ENCODE measurements at regions not wholly inside any gene's neighbourhood (a gene's known extent, or its start where the extent isn't known, plus 50 kb on each side); places are given as distances from the start of the nearest gene placed in this dataset.

DNA sequence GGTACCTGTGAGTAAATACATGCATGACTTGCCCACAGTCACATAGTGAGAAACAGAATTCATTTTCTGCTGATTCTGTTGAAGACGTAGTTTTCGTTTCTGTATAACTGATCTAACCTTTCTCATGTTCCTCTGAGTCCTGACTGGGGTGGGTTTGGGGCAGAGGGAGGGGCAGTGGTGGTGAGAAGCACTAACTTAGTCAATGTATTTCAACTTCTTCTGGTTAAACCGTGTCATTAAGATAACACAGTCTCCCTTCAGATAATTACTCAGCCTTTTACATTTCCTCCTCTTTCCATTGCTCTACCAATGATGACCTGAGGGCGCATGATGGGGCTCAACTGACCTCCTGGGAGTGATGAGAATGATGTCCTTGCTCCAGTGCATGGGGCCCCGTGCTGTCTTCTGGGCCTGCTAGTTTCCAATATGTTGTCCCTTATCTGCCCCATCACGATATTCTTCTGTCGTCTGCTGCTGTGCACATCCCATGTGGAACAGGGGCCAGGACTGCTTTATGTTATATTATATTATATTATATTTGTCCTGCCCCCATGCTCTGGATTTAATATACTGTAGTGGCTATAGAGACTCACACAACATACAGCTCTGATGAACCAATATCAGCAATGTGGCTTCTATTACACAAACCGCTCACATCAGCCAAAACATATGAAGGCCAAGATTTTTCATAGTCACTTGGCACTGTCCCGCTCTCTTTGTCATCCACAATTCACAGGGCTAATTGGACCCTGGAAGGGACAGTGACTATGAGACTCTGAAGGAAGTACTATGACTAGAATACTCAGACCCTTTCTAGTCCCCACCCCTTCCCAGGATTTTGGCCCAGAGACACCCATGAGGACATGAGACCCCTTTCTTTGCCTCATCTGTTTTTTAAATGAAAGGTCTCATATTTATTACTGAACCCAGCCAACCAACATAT is 407.1 kb upstream of the MCTP2 start:
- no peaks in the 10 kb centered on the region for H3K9me3 Mint-ChIP-seq
- DNase-seq, result no peak
- H3K4me3 Mint-ChIP-seq, result no peak overlapping the region
- no peak overlapping the region for H3K27ac Mint-ChIP-seq
- H3K4me1 Mint-ChIP-seq, result peaks cover 2% of the 10 kb centered on the region
- H3K27me3 Mint-ChIP-seq (ENCODE audit: low read depth, poor library complexity), result no peaks in the 10 kb centered on the region
- TF ChIP-seq, protein P1, sequence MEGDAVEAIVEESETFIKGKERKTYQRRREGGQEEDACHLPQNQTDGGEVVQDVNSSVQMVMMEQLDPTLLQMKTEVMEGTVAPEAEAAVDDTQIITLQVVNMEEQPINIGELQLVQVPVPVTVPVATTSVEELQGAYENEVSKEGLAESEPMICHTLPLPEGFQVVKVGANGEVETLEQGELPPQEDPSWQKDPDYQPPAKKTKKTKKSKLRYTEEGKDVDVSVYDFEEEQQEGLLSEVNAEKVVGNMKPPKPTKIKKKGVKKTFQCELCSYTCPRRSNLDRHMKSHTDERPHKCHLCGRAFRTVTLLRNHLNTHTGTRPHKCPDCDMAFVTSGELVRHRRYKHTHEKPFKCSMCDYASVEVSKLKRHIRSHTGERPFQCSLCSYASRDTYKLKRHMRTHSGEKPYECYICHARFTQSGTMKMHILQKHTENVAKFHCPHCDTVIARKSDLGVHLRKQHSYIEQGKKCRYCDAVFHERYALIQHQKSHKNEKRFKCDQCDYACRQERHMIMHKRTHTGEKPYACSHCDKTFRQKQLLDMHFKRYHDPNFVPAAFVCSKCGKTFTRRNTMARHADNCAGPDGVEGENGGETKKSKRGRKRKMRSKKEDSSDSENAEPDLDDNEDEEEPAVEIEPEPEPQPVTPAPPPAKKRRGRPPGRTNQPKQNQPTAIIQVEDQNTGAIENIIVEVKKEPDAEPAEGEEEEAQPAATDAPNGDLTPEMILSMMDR (IDR thresholded peaks at IDR 0.05), result no peak
- no peaks in the 10 kb centered on the region for H3K36me3 Mint-ChIP-seq (ENCODE audit: low read depth)

DNA sequence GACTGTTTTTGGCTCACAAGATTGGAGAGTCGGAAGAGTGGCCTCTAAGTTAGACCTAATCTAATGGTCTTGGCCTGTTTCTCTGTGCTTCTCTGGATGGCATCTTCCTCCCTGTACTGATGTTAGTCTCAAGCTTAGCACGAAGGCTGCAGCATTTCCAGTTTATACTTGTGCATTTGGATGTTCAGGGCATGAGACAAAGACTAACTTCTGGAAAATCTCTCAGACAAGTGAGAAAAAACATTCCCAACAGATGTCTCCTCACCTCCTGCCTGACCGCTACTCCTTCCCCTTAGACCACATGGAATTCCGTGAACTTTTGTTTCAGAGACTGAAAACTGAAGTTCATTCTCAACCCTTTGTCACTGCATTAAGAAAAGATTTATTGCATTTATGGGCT is 410.8 kb upstream of the MCTP2 start:
- H3K9me3 Mint-ChIP-seq, result peaks cover 19% of the 10 kb centered on the region
- no peaks in the 10 kb centered on the region for H3K4me1 Mint-ChIP-seq
- no peak overlapping the region for H3K4me3 Mint-ChIP-seq
- TF ChIP-seq, protein P1 (IDR thresholded peaks at IDR 0.05), result no peak
- no peaks in the 10 kb centered on the region for H3K36me3 Mint-ChIP-seq (ENCODE audit: low read depth)
- no peak for DNase-seq
- H3K27ac Mint-ChIP-seq, result no peak overlapping the region
- H3K27me3 Mint-ChIP-seq (ENCODE audit: low read depth, poor library complexity), result peaks cover 3% of the 10 kb centered on the region

DNA sequence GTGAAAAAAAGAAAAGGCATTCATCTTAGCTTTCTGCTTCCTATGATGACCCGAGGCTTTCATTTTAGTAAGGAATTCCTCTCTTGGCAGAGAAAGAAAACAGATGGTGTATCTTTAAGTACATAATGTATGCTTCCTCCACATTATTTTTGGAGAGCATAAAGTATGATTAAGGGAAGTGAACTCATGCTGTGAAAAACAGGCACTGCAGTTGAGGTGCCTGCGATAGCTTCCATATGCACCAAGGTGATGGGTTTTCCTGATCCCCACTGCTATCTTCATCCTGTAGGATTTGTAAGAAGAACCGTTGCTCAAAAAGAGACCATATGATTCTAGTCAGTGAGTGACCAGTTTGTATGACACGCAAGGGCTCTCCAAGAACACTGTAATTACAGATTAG is 411.5 kb upstream of the MCTP2 start:
- TF ChIP-seq, protein P1 (IDR thresholded peaks at IDR 0.05), result no peak
- H3K4me1 Mint-ChIP-seq, result no peaks in the 10 kb centered on the region
- no peak overlapping the region for H3K4me3 Mint-ChIP-seq
- no peak for DNase-seq
- no peaks in the 10 kb centered on the region for H3K36me3 Mint-ChIP-seq (ENCODE audit: low read depth)
- H3K9me3 Mint-ChIP-seq, result peaks cover 19% of the 10 kb centered on the region
- H3K27me3 Mint-ChIP-seq (ENCODE audit: low read depth, poor library complexity), result peaks cover 6% of the 10 kb centered on the region
- H3K27ac Mint-ChIP-seq, result no peak overlapping the region

DNA sequence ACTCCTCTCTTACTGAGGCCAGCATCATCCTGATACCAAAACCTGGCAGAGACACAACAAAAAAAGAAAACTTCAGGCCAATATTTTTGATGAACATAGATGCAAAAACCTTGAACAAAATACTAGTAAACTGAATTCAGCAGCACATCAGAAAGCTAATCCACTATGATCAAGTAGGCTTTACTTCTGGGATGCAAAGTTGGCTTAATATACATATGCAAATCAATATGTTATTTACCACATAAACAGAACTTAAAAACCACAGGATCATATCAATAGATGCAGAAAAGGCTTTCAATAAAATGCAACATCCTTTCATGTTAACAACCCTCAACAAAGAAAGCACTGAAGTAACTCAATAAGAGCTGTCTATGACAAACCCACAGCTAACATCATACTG is 414.5 kb upstream of the MCTP2 start:
- Mint-ChIP-seq H3K4me3 (no peak overlapping the region), H3K4me1 (no peaks in the 10 kb centered on the region), H3K27me3 (ENCODE audit: low read depth, poor library complexity) (peaks cover 17% of the 10 kb centered on the region), H3K9me3 (peaks cover 23% of the 10 kb centered on the region), H3K27ac (no peak overlapping the region), H3K36me3 (ENCODE audit: low read depth) (no peaks in the 10 kb centered on the region)
- TF ChIP-seq, protein P1 (IDR thresholded peaks at IDR 0.05), result no peak
- DNase-seq, result no peak

DNA sequence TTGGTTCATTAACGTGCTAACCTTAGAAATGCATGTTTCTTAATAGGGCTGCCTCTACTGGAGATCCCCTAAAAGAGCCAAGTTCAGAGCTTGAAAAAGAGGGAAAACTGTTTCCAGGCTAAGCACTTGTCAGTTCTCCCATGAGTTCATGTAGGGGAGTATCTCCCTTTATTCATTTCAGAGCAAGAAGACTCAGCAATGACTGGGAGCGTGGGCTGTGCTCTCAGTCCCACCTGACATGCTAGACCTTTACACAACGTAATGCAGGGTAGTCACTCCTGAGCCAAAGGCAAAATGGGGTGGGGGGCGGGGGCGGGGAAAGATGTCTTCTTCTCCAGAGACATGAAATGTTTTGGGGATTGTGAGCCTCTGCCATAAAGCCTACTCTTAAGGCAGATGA is 420.1 kb upstream of the MCTP2 start:
- Mint-ChIP-seq H3K27ac (no peak overlapping the region), H3K9me3 (peaks cover 4% of the 10 kb centered on the region), H3K4me1 (no peaks in the 10 kb centered on the region), H3K36me3 (ENCODE audit: low read depth) (no peaks in the 10 kb centered on the region), H3K27me3 (ENCODE audit: low read depth, poor library complexity) (peaks cover 25% of the 10 kb centered on the region), H3K4me3 (no peak overlapping the region)
- TF ChIP-seq, protein P1 (IDR thresholded peaks at IDR 0.05), result no peak
- no peak for DNase-seq

DNA sequence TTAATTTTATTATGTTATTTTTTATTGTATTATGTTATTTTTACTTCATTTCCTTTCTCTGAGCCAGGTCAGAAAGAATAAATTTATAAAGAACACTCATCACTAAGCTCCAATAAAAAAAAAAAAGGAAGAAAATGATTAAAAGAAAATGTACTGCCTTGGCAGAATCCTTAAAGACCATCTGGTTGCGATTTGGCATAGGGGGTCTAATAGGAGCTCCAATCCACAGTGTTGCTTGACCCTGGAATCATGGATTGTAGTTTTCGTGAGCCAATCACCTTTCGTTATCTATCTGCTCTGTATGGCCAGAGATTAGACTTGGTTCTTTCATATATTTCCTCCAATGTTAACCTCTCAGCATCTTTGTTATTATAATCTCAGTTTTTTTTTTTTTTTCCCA is 421.8 kb upstream of the MCTP2 start:
- H3K27ac Mint-ChIP-seq, result no peak overlapping the region
- no peak overlapping the region for H3K4me3 Mint-ChIP-seq
- H3K36me3 Mint-ChIP-seq (ENCODE audit: low read depth), result no peaks in the 10 kb centered on the region
- H3K4me1 Mint-ChIP-seq, result no peaks in the 10 kb centered on the region
- peaks cover 22% of the 10 kb centered on the region for H3K27me3 Mint-ChIP-seq (ENCODE audit: low read depth, poor library complexity)
- TF ChIP-seq, protein P1 (IDR thresholded peaks at IDR 0.05), result no peak
- no peak for DNase-seq
- H3K9me3 Mint-ChIP-seq, result peaks cover 3% of the 10 kb centered on the region

All from nephron progenitor cell (in vitro differentiated cells).